GM12875 (cell line): ENCODE measurements at regions not wholly inside any gene's neighbourhood (a gene's known extent, or its start where the extent isn't known, plus 50 kb on each side); places are given as distances from the start of the nearest gene placed in this dataset.

ENCODE experiments used
- H3K4me3 ChIP-seq: one replicate; pipeline ENCODE4 v1.5.1; 2011; ENCODE audit warnings: low read depth, low read length, control low read depth
- TF ChIP-seq, protein P1 (sequence below): IDR thresholded peaks from 2 replicates; pipeline ENCODE4 v1.5.1; 2011; ENCODE audit warnings: low read depth, mild to moderate bottlenecking, control low read depth, inconsistent platforms, low read length, moderate library complexity, borderline replicate concordance; ENCODE audit not compliant: insufficient read depth

DNA sequence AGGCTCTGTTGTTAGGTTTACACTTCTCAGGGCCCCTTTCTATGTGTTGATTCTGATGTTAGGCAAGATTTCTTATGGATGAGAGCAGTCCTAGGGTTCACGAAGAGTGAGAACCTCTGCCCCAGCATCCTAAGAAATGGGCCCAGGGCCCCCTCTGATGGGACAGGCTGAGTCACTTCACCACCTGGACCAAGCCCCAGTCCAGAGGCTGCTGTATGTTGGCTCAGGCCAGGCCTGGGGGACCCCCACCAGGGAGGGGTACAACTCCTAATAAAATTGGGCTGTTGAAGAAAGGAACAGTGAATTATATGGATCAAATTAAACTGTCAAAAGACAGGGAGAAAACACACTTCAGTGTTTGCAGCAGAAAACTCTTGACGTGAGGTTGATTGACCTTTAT, 365.9 kb upstream of the HS6ST1 start:
- H3K4me3 ChIP-seq, result no peak overlapping the region
- TF ChIP-seq, protein P1, sequence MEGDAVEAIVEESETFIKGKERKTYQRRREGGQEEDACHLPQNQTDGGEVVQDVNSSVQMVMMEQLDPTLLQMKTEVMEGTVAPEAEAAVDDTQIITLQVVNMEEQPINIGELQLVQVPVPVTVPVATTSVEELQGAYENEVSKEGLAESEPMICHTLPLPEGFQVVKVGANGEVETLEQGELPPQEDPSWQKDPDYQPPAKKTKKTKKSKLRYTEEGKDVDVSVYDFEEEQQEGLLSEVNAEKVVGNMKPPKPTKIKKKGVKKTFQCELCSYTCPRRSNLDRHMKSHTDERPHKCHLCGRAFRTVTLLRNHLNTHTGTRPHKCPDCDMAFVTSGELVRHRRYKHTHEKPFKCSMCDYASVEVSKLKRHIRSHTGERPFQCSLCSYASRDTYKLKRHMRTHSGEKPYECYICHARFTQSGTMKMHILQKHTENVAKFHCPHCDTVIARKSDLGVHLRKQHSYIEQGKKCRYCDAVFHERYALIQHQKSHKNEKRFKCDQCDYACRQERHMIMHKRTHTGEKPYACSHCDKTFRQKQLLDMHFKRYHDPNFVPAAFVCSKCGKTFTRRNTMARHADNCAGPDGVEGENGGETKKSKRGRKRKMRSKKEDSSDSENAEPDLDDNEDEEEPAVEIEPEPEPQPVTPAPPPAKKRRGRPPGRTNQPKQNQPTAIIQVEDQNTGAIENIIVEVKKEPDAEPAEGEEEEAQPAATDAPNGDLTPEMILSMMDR, result no peak

DNA sequence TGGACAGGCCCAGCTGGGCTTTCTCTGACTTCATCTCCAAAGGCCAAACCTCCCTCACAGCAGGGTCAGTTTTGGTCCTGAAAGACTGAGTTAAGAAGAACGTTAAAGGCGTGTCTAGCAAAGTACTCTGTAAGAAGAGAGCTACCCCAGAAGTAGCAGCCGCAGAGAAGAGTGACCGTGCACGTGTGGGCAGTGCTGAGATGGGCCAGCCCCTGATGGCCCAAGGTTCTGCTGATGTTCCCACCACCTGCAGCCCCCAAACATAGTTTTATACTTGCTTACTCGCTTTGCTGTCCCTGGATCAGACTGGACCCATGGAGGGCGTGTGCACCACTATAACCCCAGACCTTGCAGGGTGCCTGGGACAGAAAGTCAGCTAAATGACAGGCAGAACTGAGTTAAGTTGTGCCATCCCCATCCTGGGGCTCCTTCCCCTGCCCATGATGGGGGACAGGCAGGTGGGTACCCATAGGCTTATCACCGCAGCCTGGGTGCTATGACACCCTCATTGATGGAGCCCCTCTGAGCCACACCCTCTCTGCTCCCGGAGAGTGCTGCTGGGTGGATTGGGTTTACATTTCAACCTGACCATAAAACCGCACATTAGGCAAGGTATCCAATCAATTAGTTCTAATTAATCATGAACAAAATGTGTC, 367.3 kb upstream of the HS6ST1 start:
- TF ChIP-seq, protein P1, result no peak
- H3K4me3 ChIP-seq, result no peak overlapping the region

DNA sequence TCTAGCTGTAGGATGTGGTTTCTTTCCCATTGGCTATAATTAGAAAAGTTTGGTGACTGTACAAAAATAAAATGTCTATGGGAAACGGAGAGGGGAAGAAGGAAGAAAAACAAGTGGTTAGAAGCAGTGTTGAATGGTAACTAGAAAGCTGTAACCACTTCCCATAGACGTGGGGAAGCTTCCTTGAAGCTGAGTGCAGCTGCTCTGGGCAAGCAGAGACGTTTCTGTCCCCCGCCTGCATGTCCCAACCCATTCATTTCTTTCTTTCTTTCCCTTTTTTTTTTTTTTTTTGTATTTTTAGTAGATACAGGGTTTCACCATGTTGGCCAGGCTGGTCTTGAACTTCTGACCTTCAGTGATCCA, 367.8 kb upstream of the HS6ST1 start:
- TF ChIP-seq, protein P1, result no peak

DNA sequence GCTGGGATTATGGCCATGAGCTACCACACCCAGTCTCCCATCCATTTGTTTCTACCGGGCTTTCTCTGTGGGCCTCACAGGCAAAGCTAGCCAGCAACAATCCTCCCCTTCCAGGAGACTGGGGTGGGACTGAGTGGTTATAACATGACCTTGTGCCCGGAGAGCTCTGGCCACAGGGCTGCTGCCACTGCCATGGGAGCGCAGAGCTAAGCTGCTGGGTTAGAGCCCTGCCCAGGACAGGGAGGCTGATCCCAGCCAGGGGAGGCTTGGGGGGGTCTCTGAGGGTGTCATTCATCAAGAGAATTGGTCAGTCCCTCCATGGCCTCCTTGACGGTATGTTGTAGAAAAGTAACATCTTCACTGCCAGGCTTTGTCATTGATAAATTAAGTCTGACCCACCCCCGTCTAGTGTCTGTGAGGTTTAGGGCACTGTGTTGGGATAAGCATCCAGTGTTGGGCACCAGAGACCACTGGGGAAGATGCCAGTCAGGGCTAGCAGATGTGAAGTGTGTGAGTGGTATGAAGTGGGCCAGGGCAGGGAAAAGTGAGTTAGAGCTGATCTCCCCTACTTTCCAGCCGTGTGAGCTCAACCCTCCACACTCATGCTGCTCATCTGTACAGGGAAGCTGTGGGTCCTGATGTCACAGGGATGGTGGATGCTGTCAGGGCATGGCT, 368.4 kb upstream of the HS6ST1 start:
- TF ChIP-seq, protein P1, result no peak
- no peak overlapping the region for H3K4me3 ChIP-seq

More for the DNA sequence above, 367.8 kb upstream of the HS6ST1 start:
- H3K4me3 ChIP-seq, result no peak overlapping the region

DNA sequence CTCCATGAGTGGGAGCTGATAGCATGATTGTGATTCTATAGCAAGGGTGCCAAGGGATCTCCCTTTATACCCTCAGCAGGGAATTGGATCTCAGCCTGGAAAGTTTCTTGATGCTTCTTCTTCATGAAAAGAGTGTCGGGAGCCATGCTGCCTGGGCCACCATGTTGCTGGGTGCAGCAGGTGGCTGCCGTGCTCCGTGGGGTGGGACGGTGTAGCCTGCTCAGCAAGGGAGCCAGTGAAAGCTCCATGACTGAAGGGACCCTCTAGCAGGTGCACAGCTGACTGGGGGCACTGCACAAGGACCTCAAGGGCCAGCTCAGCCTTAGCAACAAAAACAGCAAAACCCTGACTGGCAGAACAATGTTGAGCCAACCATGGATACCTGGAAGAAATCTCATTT, 368.9 kb upstream of the HS6ST1 start:
- TF ChIP-seq, protein P1, result no peak
- H3K4me3 ChIP-seq, result no peak overlapping the region

DNA sequence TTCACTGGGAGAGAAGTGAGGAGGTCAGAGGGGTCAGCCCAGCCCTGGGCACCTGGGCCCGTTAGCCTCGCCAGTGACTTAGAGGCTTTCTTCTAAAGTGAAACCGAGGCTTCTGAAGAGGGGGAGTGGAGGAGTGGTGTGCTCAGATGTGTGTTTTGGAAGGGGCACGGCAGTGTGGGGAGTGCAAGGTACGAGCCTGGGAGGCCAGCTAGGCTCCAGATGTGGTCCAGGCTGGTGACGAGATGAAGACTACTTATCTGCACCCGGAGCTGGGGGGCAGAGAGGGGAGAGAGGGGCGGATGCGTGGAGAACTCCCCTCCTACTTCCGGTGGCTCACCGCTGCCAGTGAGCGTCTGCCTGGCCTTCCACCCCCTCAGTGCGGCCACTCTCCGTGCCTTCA, 371.3 kb upstream of the HS6ST1 start:
- TF ChIP-seq, protein P1, result no peak
- no peak overlapping the region for H3K4me3 ChIP-seq

DNA sequence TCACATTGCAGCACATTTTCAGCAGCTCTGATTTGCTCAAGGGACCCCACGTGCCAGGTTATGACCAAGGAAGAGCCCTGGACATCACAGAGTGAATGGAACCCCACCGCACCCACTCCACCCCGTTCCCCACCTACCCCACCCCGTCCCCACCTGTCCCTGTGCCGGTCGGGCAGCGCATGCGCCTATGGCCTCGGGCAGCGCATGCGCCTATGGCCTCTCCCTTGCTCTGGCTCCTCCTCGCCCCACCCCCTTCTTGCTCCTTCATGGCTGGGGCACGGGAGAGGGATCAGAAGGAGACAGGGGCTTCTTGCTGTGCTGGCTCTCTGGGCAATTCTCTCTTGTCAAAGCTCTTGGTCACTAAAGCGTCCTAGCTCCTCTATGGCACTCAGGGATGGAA, 371.8 kb upstream of the HS6ST1 start:
- TF ChIP-seq, protein P1, result no peak
- H3K4me3 ChIP-seq, result no peak overlapping the region
